ENCODE measurements at regions not wholly inside any gene's neighbourhood (a gene's known extent, or its start where the extent isn't known, plus 50 kb on each side); places are given as distances from the start of the nearest gene placed in this dataset.

DNA sequence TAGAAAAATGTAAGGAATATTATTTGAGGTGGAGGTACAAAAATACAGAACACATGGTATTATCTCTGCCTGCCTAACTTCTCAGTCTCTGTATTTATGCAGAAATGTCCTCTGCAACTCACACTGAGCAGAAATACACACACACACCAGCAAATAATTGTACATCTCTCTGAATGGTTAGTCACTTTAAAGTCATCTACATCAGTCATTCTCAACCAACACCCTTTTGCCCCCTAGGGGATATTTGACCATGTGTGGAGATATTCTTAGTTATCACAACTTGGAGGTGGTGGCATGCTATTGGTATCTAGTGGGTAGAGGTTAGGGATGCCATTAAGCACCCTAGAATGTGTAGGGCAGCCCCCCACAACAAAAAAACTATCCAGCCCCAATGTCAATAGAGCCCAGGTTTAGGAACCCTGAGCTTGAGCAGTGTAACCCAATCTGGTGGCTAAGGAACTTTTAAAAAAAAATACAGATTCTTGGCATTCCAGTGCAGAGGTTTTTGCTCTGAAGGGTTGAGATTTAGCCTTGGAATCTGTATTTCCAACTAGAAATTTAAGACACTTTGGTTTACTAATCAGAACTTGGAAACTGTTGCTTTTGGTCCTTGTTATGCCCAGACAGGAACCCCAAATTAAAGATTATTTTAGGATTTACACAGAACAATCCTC, 183.8 kb downstream of the TBX5 start:
- TF ChIP-seq POLR2A (IDR thresholded peaks at IDR 0.05) (no peak), EP300 (IDR thresholded peaks at IDR 0.05; ENCODE audit: low read depth) (no peak), POLR2AphosphoS5 (IDR thresholded peaks at IDR 0.05) (no peak)
- TF ChIP-seq, protein P1, sequence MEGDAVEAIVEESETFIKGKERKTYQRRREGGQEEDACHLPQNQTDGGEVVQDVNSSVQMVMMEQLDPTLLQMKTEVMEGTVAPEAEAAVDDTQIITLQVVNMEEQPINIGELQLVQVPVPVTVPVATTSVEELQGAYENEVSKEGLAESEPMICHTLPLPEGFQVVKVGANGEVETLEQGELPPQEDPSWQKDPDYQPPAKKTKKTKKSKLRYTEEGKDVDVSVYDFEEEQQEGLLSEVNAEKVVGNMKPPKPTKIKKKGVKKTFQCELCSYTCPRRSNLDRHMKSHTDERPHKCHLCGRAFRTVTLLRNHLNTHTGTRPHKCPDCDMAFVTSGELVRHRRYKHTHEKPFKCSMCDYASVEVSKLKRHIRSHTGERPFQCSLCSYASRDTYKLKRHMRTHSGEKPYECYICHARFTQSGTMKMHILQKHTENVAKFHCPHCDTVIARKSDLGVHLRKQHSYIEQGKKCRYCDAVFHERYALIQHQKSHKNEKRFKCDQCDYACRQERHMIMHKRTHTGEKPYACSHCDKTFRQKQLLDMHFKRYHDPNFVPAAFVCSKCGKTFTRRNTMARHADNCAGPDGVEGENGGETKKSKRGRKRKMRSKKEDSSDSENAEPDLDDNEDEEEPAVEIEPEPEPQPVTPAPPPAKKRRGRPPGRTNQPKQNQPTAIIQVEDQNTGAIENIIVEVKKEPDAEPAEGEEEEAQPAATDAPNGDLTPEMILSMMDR (IDR thresholded peaks at IDR 0.05): no peak
- intact Hi-C loops (cut with DNase I; ENCODE audit: low total_unique reads) (no loop called here), in situ Hi-C loops (cut with MboI; ENCODE audit: low pct_ligation_motif_present in 1 of 4, low pct_unique_long_range_greater_than_20kb in 1 of 4, low sequenced_read_pairs in 3 of 4) (no loop called here)
- Histone ChIP-seq H3K4me3 (no peak overlapping the region), H3K9me3 (no peaks in the 10 kb centered on the region), H3K27me3 (peaks cover 6% of the 10 kb centered on the region), H3K27ac (no peak overlapping the region), H3K4me1 (no peaks in the 10 kb centered on the region), H3K36me3 (no peaks in the 10 kb centered on the region)
- no peak for DNase-seq

DNA sequence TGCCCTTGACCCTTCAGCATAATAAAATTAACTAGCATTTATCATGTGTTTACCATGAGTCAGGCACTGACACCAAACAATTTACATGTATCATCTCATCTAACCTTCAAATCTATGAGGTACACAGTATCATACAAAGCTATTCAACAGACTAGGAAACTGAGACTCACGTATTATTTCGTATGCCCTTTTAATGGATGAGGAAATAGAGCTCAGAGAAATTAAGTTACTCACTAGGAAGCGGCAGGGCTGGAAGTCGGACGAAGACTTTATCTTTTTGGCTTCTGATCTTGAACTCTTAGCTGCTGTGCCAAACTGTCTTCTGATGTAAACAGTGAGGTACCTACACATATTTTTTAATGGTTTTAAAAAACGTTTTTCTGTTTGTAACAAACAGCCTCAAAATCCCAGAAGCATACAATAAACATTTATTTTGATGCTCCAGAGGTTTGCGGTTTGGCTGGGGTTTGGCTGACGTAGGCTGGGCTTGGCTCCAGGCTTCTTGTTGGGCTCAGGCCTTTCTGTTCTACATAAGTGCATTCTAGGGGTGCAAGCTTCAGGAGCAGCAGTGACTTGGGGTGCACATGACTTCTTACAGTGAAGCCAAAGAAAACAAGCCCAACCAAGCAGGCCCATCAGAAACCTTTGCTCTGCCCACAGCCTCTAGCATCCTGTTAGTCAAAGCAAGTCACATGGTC, 184.7 kb downstream of the TBX5 start:
- intact Hi-C loops (cut with DNase I; ENCODE audit: low total_unique reads): no loop called here
- no peak for DNase-seq
- in situ Hi-C loops (cut with MboI; ENCODE audit: low pct_ligation_motif_present in 1 of 4, low pct_unique_long_range_greater_than_20kb in 1 of 4, low sequenced_read_pairs in 3 of 4): no loop called here

DNA sequence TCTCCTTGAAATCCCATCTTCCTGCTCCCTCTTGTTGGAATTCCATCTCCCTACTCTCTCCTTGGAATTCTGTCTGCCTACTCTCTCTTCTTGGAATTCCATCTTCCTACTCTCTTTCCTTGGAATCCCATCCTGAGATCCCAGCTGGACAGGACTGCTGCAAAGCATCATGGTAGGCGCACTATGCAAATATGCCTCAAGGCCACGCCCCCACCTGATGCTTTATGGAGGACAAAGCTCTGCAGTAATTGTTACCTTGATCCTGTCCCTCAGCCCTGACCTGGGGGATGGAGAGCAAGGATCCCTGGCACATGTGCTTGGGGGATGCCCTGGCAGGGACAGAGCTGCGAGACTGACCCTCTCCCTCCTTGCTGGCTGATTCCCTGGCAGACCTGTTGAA, 185.6 kb downstream of the TBX5 start:
- in situ Hi-C loops (cut with MboI; ENCODE audit: low pct_ligation_motif_present in 1 of 4, low pct_unique_long_range_greater_than_20kb in 1 of 4, low sequenced_read_pairs in 3 of 4): no loop called here
- H3K4me3 ChIP-seq: no peak overlapping the region

More for the DNA sequence above, 184.7 kb downstream of the TBX5 start:
- TF ChIP-seq POLR2AphosphoS5 (IDR thresholded peaks at IDR 0.05): no peak
- TF ChIP-seq, protein P1 (IDR thresholded peaks at IDR 0.05): no peak
- no peak for TF ChIP-seq EP300 (IDR thresholded peaks at IDR 0.05; ENCODE audit: low read depth)
- TF ChIP-seq POLR2A (IDR thresholded peaks at IDR 0.05): no peak
- peaks cover 6% of the 10 kb centered on the region for H3K27me3 ChIP-seq
- 68 to 73% methylated on average over 6 to 8 of the region's 8 CpGs for WGBS, 2 donors (ENCODE audit: low coverage in 1 of 2)
- no peaks in the 10 kb centered on the region for H3K36me3 ChIP-seq
- no peaks in the 10 kb centered on the region for H3K9me3 ChIP-seq
- H3K27ac ChIP-seq: no peak overlapping the region
- H3K4me1 ChIP-seq: no peaks in the 10 kb centered on the region
- no peak overlapping the region for H3K4me3 ChIP-seq

DNA sequence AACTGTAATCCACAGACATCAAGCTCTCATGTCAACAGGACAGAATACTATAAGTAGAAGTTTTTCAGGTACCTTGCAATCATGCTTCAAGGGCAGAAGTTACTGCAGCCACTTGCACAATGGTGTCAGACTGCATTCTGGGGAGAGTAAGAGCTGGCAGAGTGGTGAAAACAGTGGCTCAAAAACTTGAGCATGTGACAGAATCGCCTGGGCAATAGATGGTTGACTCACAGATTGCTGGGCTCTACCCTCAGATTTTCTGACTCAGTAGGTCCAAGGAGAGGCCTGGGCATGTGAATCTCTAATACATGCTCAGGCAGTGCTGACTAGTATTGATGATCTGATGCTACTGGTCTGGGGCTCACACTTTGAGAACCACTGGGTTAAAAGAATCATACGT, 187.8 kb downstream of the TBX5 start:
- WGBS, 2 donors (ENCODE audit: low coverage in 1 of 2): 83% methylated on average over 2 of the region's 2 CpGs; no CpG with 5 or more reads in 1 of the 2 donors
- DNase-seq: no peak
- H3K4me3 ChIP-seq: no peak overlapping the region
- H3K27me3 ChIP-seq: peaks cover 6% of the 10 kb centered on the region
- no peaks in the 10 kb centered on the region for H3K36me3 ChIP-seq
- TF ChIP-seq, protein P1 (IDR thresholded peaks at IDR 0.05): no peak
- TF ChIP-seq POLR2AphosphoS5 (IDR thresholded peaks at IDR 0.05) (no peak), EP300 (IDR thresholded peaks at IDR 0.05; ENCODE audit: low read depth) (no peak), POLR2A (IDR thresholded peaks at IDR 0.05) (no peak)
- no peaks in the 10 kb centered on the region for H3K4me1 ChIP-seq
- in situ Hi-C loops (cut with MboI; ENCODE audit: low pct_ligation_motif_present in 1 of 4, low pct_unique_long_range_greater_than_20kb in 1 of 4, low sequenced_read_pairs in 3 of 4) (no loop called here), intact Hi-C loops (cut with DNase I; ENCODE audit: low total_unique reads) (no loop called here)
- H3K27ac ChIP-seq: no peak overlapping the region
- H3K9me3 ChIP-seq: no peaks in the 10 kb centered on the region

More for the DNA sequence above, 185.6 kb downstream of the TBX5 start:
- TF ChIP-seq POLR2AphosphoS5 (IDR thresholded peaks at IDR 0.05): no peak
- TF ChIP-seq, protein P1 (IDR thresholded peaks at IDR 0.05): no peak
- no peak for TF ChIP-seq POLR2A (IDR thresholded peaks at IDR 0.05)
- TF ChIP-seq EP300 (IDR thresholded peaks at IDR 0.05; ENCODE audit: low read depth): no peak
- Histone ChIP-seq H3K9me3 (no peaks in the 10 kb centered on the region), H3K27ac (no peak overlapping the region), H3K4me1 (no peaks in the 10 kb centered on the region), H3K36me3 (no peaks in the 10 kb centered on the region), H3K27me3 (peaks cover 6% of the 10 kb centered on the region)
- 62 to 64% methylated on average over 2 to 3 of the region's 3 CpGs for WGBS, 2 donors (ENCODE audit: low coverage in 1 of 2)
- DNase-seq: no peak
- intact Hi-C loops (cut with DNase I; ENCODE audit: low total_unique reads): no loop called here

Data from transverse colon (tissue), 4 donors.